Nephron (organoid): ENCODE measurements at regions not wholly inside any gene's neighbourhood (a gene's known extent, or its start where the extent isn't known, plus 50 kb on each side); places are given as distances from the start of the nearest gene placed in this dataset.
"Not testable (repeated sequence)": the region's sequence is repeated elsewhere in the genome, so short reads cannot be mapped to it uniquely, and the experiment has no call there.

Experiments used
- H3K27ac Mint-ChIP-seq, 3 experiments: 2 replicates each; pipeline ENCODE4 v1.8.0; 2020; ENCODE audit warnings: mixed read lengths in 3 of 3, mild to moderate bottlenecking in 2 of 3, moderate library complexity in 1 of 3
- H3K27me3 Mint-ChIP-seq: 2 replicates; pipeline ENCODE4 v1.8.0; 2021; ENCODE audit warnings: low read depth, mild to moderate bottlenecking, moderate library complexity, mixed read lengths
- H3K36me3 Mint-ChIP-seq: 2 replicates; pipeline ENCODE4 v1.8.0; 2020; ENCODE audit warnings: low read depth, mixed read lengths
- H3K4me1 Mint-ChIP-seq: 2 replicates; pipeline ENCODE4 v1.8.0; 2020; ENCODE audit warnings: mixed read lengths
- H3K4me3 Mint-ChIP-seq, 3 experiments: 2 replicates each; pipeline ENCODE4 v1.8.0; 2020; ENCODE audit warnings: mild to moderate bottlenecking in 3 of 3, mixed read lengths in 3 of 3, moderate library complexity in 2 of 3
- H3K9me3 Mint-ChIP-seq: 2 replicates; pipeline ENCODE4 v1.8.0; 2020; ENCODE audit warnings: mixed read lengths
- CTCF ChIP-seq, 3 experiments: fragments of 200-600 bp; sonication (generic); IDR thresholded peaks; one replicate each; pipeline ENCODE4 v1.5.0; 2021; ENCODE audit warnings: antibody characterized with exemption in 3 of 3; ENCODE audit not compliant: unreplicated experiment in 3 of 3

GRCh38 chr3:35307296-35307695 lies 332.0 kb upstream of the ARPP21 start:
- no peak for TF ChIP-seq CTCF (IDR thresholded peaks at IDR 0.05; ENCODE audit: unreplicated experiment in 3 of 3)
- Mint-ChIP-seq H3K27ac (no peak overlapping the region), H3K4me1 (no peaks in the 10 kb centered on the region), H3K36me3 (no peaks in the 10 kb centered on the region), H3K9me3 (no peaks in the 10 kb centered on the region), H3K27me3 (no peaks in the 10 kb centered on the region), H3K4me3 (no peak overlapping the region)

- H3K9me3 Mint-ChIP-seq, H3K4me3 Mint-ChIP-seq, H3K36me3 Mint-ChIP-seq, H3K27ac Mint-ChIP-seq, H3K4me1 Mint-ChIP-seq, H3K27me3 Mint-ChIP-seq: not testable (repeated sequence)
Measured at GRCh38 chr3:35316841-35317240, 322.5 kb upstream of the ARPP21 start.

GRCh38 chr3:35320646-35321407 lies 318.5 kb upstream of the ARPP21 start:
- Mint-ChIP-seq H3K36me3 (no peaks in the 10 kb centered on the region), H3K27ac (no peak overlapping the region), H3K4me1 (peaks cover 6% of the 10 kb centered on the region), H3K4me3 (no peak overlapping the region), H3K9me3 (peaks cover 6% of the 10 kb centered on the region), H3K27me3 (no peaks in the 10 kb centered on the region)
- no peak for TF ChIP-seq CTCF (IDR thresholded peaks at IDR 0.05; ENCODE audit: unreplicated experiment in 3 of 3)

- peaks cover 10% of the 10 kb centered on the region for H3K9me3 Mint-ChIP-seq
- peaks cover 4% of the 10 kb centered on the region for H3K36me3 Mint-ChIP-seq
- no peak overlapping the region for H3K27ac Mint-ChIP-seq
- no peaks in the 10 kb centered on the region for H3K27me3 Mint-ChIP-seq
- peaks cover 6% of the 10 kb centered on the region for H3K4me1 Mint-ChIP-seq
- no peak overlapping the region for H3K4me3 Mint-ChIP-seq
- no peak for TF ChIP-seq CTCF (IDR thresholded peaks at IDR 0.05; ENCODE audit: unreplicated experiment in 3 of 3)
Measured at GRCh38 chr3:35322070-35322469, 317.3 kb upstream of the ARPP21 start.

GRCh38 chr3:35335703-35336102 lies 303.6 kb upstream of the ARPP21 start:
- Mint-ChIP-seq H3K27ac (no peak overlapping the region), H3K4me3 (no peak overlapping the region), H3K27me3 (no peaks in the 10 kb centered on the region), H3K4me1 (no peaks in the 10 kb centered on the region), H3K9me3 (no peaks in the 10 kb centered on the region), H3K36me3 (no peaks in the 10 kb centered on the region)
- TF ChIP-seq CTCF (IDR thresholded peaks at IDR 0.05; ENCODE audit: unreplicated experiment in 3 of 3) = no peak

GRCh38 chr3:35336601-35337000 lies 302.7 kb upstream of the ARPP21 start:
- Mint-ChIP-seq H3K27ac (no peak overlapping the region), H3K4me3 (no peak overlapping the region), H3K27me3 (no peaks in the 10 kb centered on the region), H3K36me3 (no peaks in the 10 kb centered on the region), H3K4me1 (no peaks in the 10 kb centered on the region), H3K9me3 (no peaks in the 10 kb centered on the region)
- TF ChIP-seq CTCF (IDR thresholded peaks at IDR 0.05; ENCODE audit: unreplicated experiment in 3 of 3) = no peak
